ENCODE measurements at regions not wholly inside any gene's neighbourhood (a gene's known extent, or its start where the extent isn't known, plus 50 kb on each side); places are given as distances from the start of the nearest gene placed in this dataset.

GRCh38 chr13:64371045-64371444, 2859.1 kb downstream of the PCDH9 start:
- DNase-seq: no peak
- no peaks in the 10 kb centered on the region for H4K20me1 ChIP-seq (ENCODE audit: control insufficient read depth, insufficient read depth, insufficient read length)
- no peaks in the 10 kb centered on the region for H3K79me2 ChIP-seq (ENCODE audit: insufficient read depth, low read length)
- H3K36me3 Mint-ChIP-seq (ENCODE audit: insufficient read depth in 1 of 3, low read depth in 3 of 3): peaks cover 9 to 24% (median 14%) of the 10 kb centered on the region in 3 experiments
- peaks cover 24 to 28% of the 10 kb centered on the region in 2 experiments for H3K9me3 Mint-ChIP-seq
- no peak overlapping the region for H3K9ac ChIP-seq (ENCODE audit: extremely low read depth, insufficient read length, low read length)
- no peak overlapping the region for H2BK15ac ChIP-seq (ENCODE audit: low read depth, low read length)
- H2AFZ ChIP-seq (ENCODE audit: low read length): no peak overlapping the region
- H2BK20ac ChIP-seq (ENCODE audit: low read depth, low read length, poor library complexity, severe bottlenecking): no peak overlapping the region
- no peak overlapping the region for H3K4me2 ChIP-seq (ENCODE audit: insufficient read depth, insufficient read length, low read length)
- no peak overlapping the region for H2BK120ac ChIP-seq (ENCODE audit: low read depth, low read length, poor library complexity, severe bottlenecking)
- no peaks in the 10 kb centered on the region for H3K9me3 ChIP-seq (ENCODE audit: control insufficient read depth, low read depth, low read length)
- no peak overlapping the region for H4K5ac ChIP-seq (ENCODE audit: insufficient read length, low read depth, low read length)
- no peak overlapping the region for H3K27ac ChIP-seq (ENCODE audit: insufficient read length, low read depth, low read length)
- H4K8ac ChIP-seq (replicated peaks; ENCODE audit: insufficient read length, low read depth, low read length): no peak overlapping the region
- no peak overlapping the region for H3K18ac ChIP-seq (ENCODE audit: insufficient read length, low read depth, low read length)
- no peak overlapping the region for H3K4me3 Mint-ChIP-seq
- H3K56ac ChIP-seq (ENCODE audit: insufficient read length, low read depth, low read length): no peak overlapping the region
- no peaks in the 10 kb centered on the region for H3K4me1 ChIP-seq (ENCODE audit: insufficient read depth, low read length)
- H3K23ac ChIP-seq (ENCODE audit: insufficient read length, low read depth, low read length): no peak overlapping the region
- H4K91ac ChIP-seq (ENCODE audit: insufficient read length, low read depth, low read length): no peak overlapping the region
- no peaks in the 10 kb centered on the region; the same call in 1 of the 2 replicates for H3K27me3 Mint-ChIP-seq (ENCODE audit: low read depth)
- no peak overlapping the region for H3K4ac ChIP-seq (ENCODE audit: low read depth, low read length)
- H2BK12ac ChIP-seq (ENCODE audit: insufficient read length, low read depth, low read length): no peak overlapping the region
- H3K4me1 Mint-ChIP-seq: no peaks in the 10 kb centered on the region
- H2BK5ac ChIP-seq (ENCODE audit: insufficient read length, low read length): no peak overlapping the region
- H3T11ph ChIP-seq (ENCODE audit: low read length): no peak overlapping the region
- H3K14ac ChIP-seq (ENCODE audit: insufficient read depth, low read length): no peak overlapping the region
- no peaks in the 10 kb centered on the region for H3K79me1 ChIP-seq (ENCODE audit: insufficient read depth, low read depth, low read length, poor library complexity, severe bottlenecking)
- H3K27ac Mint-ChIP-seq: no peak overlapping the region
- no peak overlapping the region for H2AK5ac ChIP-seq (ENCODE audit: insufficient read length, low read length)
- H3K27me3 ChIP-seq (ENCODE audit: insufficient read depth, low read length): no peaks in the 10 kb centered on the region
- no peak for TF ChIP-seq CTCF (conservative IDR thresholded peaks at IDR 0.05)
- H3K23me2 ChIP-seq (ENCODE audit: insufficient read length, low read depth, low read length, poor library complexity, severe bottlenecking): no peaks in the 10 kb centered on the region
